ENCODE measurements at regions not wholly inside any gene's neighbourhood (a gene's known extent, or its start where the extent isn't known, plus 50 kb on each side); places are given as distances from the start of the nearest gene placed in this dataset.

DNA sequence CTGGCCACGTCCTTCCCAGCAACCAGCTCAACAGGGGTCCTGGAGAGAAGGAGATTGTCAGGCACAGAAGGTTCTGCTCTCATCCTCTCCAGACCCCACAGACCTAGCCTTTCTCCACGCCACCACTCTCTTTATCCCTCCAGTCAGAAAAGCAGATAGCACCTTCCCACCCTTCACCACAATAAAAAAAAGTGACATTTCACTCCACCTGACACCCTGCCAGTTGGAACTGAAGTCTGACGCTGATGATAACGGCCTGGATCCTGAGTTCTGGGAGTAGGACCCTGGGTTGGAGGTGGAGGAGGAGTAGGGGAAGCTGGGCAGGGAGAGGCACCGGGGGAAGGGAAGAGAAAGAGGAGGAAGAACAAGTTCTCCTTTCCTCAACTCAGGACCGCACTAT, 127.5 kb upstream of the ANO1 start:
- in situ Hi-C loops (cut with HindIII; ENCODE audit: extremely low pct_ligation_motif_present, low pct_unique_long_range_greater_than_20kb) (no loop called here), intact Hi-C loops (cut with micrococcal nuclease; ENCODE audit: unreplicated experiment) (no loop called here)
- ATAC-seq (no peak), DNase-seq (ENCODE audit: low spot score) (no peak), FAIRE-seq (no peak)
- H3K4me2 ChIP-seq (ENCODE audit: low read depth, low read length), result no peak overlapping the region
- H3K36me3 ChIP-seq (replicated peaks in 1 of 2; ENCODE audit: control insufficient read depth in 1 of 2, insufficient read depth in 2 of 2, low read length in 2 of 2), result no peaks in the 10 kb centered on the region
- H3K9me3 ChIP-seq (ENCODE audit: low read length), result peaks cover 11% of the 10 kb centered on the region
- H2AFZ ChIP-seq (ENCODE audit: low read length), result no peak overlapping the region
- TF ChIP-seq GATA4 (IDR thresholded peaks at IDR 0.05; ENCODE audit: borderline replicate concordance, low read depth), result no peak
- TF ChIP-seq SNAI1 (CRISPR knock-in tag; IDR thresholded peaks at IDR 0.05; ENCODE audit: borderline replicate concordance), result no peak
- no peak for TF ChIP-seq HNRNPH1 (optimal IDR thresholded peaks at IDR 0.05; ENCODE audit: low read depth, low read length)
- no peak for TF ChIP-seq GABPB1 (CRISPR knock-in tag; IDR thresholded peaks at IDR 0.05)
- no peak for TF ChIP-seq ZNF607 (CRISPR knock-in tag; IDR thresholded peaks at IDR 0.05; ENCODE audit: borderline replicate concordance)
- TF ChIP-seq ZNF83 (CRISPR knock-in tag; IDR thresholded peaks at IDR 0.05; ENCODE audit: borderline replicate concordance), result no peak
- no peak for TF ChIP-seq SP5 (CRISPR knock-in tag; IDR thresholded peaks at IDR 0.05; ENCODE audit: borderline replicate concordance, low read depth)
- H4K20me1 ChIP-seq (ENCODE audit: insufficient read depth, low read length), result peaks cover 5% of the 10 kb centered on the region; the same call in 1 of the 2 replicates
- no TSS peak for BruUV-seq (replicated peaks)
- H3K4me3 ChIP-seq (replicated peaks in 1 of 3; ENCODE audit: insufficient read depth in 1 of 3, low read depth in 2 of 3, low read length in 3 of 3), result no peak overlapping the region
- H3K27me3 ChIP-seq (ENCODE audit: control insufficient read depth in 1 of 2, insufficient read depth in 2 of 2, low read length in 2 of 2), result peaks cover 3 to 20% of the 10 kb centered on the region in 2 experiments; a peak in 3 of 5 replicates
- no peak overlapping the region for H3K9ac ChIP-seq (ENCODE audit: insufficient read depth, low read depth, low read length)
- no peaks in the 10 kb centered on the region for H3K4me1 ChIP-seq (ENCODE audit: insufficient read depth, low read length)
- no peaks in the 10 kb centered on the region for H3K79me2 ChIP-seq (ENCODE audit: insufficient read depth, low read length)
- H3K27ac ChIP-seq (ENCODE audit: extremely low read length, insufficient read depth, low read length), result no peak overlapping the region
- CTCF ChIA-PET (ENCODE audit: low intra/inter-chr PET ratio, low total read pairs), result no interaction called here
- POLR2A ChIA-PET, result no interaction called here
- WGBS (ENCODE audit: low lambda C conversion rate), result 43% methylated on average over 5 of the region's 6 CpGs

DNA sequence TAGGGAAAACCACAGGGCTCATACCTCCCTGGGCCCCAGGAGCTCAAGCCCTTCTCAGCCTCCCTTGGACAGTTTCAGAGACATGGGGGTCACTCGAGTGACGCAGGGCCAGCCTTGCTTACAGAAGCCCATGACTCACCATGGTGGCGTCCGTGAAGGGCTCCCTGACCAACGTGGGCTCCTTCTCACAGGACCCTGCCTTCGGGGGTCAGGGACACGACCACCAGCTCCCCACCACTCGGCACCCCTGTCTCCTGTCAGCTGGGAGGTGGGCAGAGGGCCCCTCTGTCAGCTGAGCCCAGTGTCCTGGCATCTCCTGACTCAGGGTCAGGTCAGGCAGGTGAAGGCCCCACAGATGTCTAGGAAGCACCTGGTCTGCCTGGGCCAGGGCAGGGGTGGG, 126.3 kb upstream of the ANO1 start:
- POLR2A ChIA-PET, result no interaction called here
- no TSS peak for BruUV-seq (replicated peaks)
- TF ChIP-seq, protein P1, sequence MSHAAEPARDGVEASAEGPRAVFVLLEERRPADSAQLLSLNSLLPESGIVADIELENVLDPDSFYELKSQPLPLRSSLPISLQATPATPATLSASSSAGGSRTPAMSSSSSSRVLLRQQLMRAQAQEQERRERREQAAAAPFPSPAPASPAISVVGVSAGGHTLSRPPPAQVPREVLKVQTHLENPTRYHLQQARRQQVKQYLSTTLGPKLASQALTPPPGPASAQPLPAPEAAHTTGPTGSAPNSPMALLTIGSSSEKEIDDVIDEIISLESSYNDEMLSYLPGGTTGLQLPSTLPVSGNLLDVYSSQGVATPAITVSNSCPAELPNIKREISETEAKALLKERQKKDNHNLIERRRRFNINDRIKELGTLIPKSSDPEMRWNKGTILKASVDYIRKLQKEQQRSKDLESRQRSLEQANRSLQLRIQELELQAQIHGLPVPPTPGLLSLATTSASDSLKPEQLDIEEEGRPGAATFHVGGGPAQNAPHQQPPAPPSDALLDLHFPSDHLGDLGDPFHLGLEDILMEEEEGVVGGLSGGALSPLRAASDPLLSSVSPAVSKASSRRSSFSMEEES (CRISPR knock-in tag; IDR thresholded peaks at IDR 0.05), result no peak
- TF ChIP-seq, protein P2, sequence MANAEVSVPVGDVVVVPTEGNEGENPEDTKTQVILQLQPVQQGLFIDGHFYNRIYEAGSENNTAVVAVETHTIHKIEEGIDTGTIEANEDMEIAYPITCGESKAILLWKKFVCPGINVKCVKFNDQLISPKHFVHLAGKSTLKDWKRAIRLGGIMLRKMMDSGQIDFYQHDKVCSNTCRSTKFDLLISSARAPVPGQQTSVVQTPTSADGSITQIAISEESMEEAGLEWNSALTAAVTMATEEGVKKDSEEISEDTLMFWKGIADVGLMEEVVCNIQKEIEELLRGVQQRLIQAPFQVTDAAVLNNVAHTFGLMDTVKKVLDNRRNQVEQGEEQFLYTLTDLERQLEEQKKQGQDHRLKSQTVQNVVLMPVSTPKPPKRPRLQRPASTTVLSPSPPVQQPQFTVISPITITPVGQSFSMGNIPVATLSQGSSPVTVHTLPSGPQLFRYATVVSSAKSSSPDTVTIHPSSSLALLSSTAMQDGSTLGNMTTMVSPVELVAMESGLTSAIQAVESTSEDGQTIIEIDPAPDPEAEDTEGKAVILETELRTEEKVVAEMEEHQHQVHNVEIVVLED (CRISPR knock-in tag; IDR thresholded peaks at IDR 0.05; ENCODE audit: borderline replicate concordance), result no peak
- TF ChIP-seq POLR2A (IDR thresholded peaks at IDR 0.05; ENCODE audit: insufficient read depth in 1 of 2, low read depth in 2 of 2, low read length in 2 of 2), result no peak
- TF ChIP-seq SP4 (CRISPR knock-in tag; IDR thresholded peaks at IDR 0.05), result no peak
- no peak for TF ChIP-seq ZNF75D (CRISPR knock-in tag; IDR thresholded peaks at IDR 0.05; ENCODE audit: borderline replicate concordance)
- TF ChIP-seq, protein P3, sequence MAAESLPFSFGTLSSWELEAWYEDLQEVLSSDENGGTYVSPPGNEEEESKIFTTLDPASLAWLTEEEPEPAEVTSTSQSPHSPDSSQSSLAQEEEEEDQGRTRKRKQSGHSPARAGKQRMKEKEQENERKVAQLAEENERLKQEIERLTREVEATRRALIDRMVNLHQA (CRISPR knock-in tag; IDR thresholded peaks at IDR 0.05), result no peak
- no peak for TF ChIP-seq ZNF775 (CRISPR knock-in tag; IDR thresholded peaks at IDR 0.05; ENCODE audit: borderline replicate concordance)
- no peak for TF ChIP-seq SATB2 (CRISPR knock-in tag; IDR thresholded peaks at IDR 0.05)
- TF ChIP-seq ZNF724P (CRISPR knock-in tag; IDR thresholded peaks at IDR 0.05; ENCODE audit: borderline replicate concordance), result no peak
- TF ChIP-seq NCOA1 (CRISPR knock-in tag; IDR thresholded peaks at IDR 0.05), result no peak
- TF ChIP-seq ZNF567 (CRISPR knock-in tag; IDR thresholded peaks at IDR 0.05; ENCODE audit: borderline replicate concordance), result no peak

More for the DNA sequence above, 126.3 kb upstream of the ANO1 start:
- in situ Hi-C loops (cut with HindIII; ENCODE audit: extremely low pct_ligation_motif_present, low pct_unique_long_range_greater_than_20kb) (no loop called here), intact Hi-C loops (cut with micrococcal nuclease; ENCODE audit: unreplicated experiment) (no loop called here)
- H4K20me1 ChIP-seq (ENCODE audit: insufficient read depth, low read length), result peaks cover 11% of the 10 kb centered on the region; the same call in 1 of the 2 replicates
- H3K79me2 ChIP-seq (ENCODE audit: insufficient read depth, low read length), result no peaks in the 10 kb centered on the region
- H3K4me3 ChIP-seq (replicated peaks in 1 of 3; ENCODE audit: insufficient read depth in 1 of 3, low read depth in 2 of 3, low read length in 3 of 3), result no peak overlapping the region
- no peak overlapping the region for H2AFZ ChIP-seq (ENCODE audit: low read length)
- DNase-seq (ENCODE audit: low spot score) (no peak), FAIRE-seq (no peak), ATAC-seq (no peak)
- H3K9ac ChIP-seq (ENCODE audit: insufficient read depth, low read depth, low read length), result no peak overlapping the region
- peaks cover 4 to 27% of the 10 kb centered on the region in 2 experiments; a peak in 3 of 5 replicates for H3K27me3 ChIP-seq (ENCODE audit: control insufficient read depth in 1 of 2, insufficient read depth in 2 of 2, low read length in 2 of 2)
- peaks cover 11% of the 10 kb centered on the region for H3K9me3 ChIP-seq (ENCODE audit: low read length)
- no peaks in the 10 kb centered on the region for H3K36me3 ChIP-seq (replicated peaks in 1 of 2; ENCODE audit: control insufficient read depth in 1 of 2, insufficient read depth in 2 of 2, low read length in 2 of 2)
- no peak overlapping the region for H3K4me2 ChIP-seq (ENCODE audit: low read depth, low read length)
- CTCF ChIA-PET (ENCODE audit: low intra/inter-chr PET ratio, low total read pairs), result no interaction called here
- WGBS (ENCODE audit: low lambda C conversion rate), result no CpG with 5 or more reads among the region's 8 CpGs
- no peak overlapping the region for H3K27ac ChIP-seq (ENCODE audit: extremely low read length, insufficient read depth, low read length)
- H3K4me1 ChIP-seq (ENCODE audit: insufficient read depth, low read length), result no peaks in the 10 kb centered on the region

All from HepG2 (cell line).